ENCODE measurements at regions not wholly inside any gene's neighbourhood (a gene's known extent, or its start where the extent isn't known, plus 50 kb on each side); places are given as distances from the start of the nearest gene placed in this dataset.
A peak's percentile ranks its signal among the peaks of the same experiment; 100 is the strongest.

DNA sequence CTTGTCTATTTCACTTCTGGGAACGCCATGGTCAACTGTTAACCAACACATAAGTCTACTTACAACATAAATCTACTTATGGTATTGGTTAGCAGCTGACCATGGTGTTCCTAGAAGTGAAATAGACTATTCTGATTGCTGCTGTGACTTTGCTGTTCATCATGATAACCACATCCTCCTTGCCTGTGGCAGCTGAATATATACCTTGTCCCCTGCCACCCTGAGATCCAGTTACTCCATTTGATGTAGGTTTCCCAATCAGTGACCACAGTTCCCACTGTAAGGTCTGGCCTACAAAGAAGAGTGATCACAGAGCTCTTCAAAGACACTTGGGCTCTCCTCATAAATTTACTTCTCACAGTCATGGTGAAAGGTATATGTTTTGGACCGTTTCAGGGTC lies 66.8 kb upstream of the ALDH1A3 start:
- no peak for DNase-seq (ENCODE audit: low read depth)

DNA sequence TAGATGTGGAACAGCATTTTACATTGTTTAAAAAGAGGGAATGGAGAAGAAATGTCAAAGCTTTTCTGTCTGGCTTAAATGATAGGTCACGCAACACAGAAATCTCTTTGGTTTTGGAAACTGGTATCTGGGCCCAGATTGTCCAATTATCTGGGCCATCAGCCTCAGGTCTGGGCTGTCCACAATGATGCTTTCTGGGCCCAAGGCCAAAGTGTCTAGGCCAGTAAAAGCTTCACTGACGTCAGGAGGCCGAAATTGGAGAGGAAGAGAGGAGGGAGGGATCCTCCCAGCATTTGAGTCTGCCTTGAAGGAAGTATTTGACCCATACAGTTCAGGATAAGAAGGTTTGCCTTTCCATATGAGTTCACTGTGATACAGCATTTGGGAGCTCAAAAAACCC lies 60.7 kb upstream of the ALDH1A3 start:
- peak; percentile 81 for DNase-seq (ENCODE audit: low read depth)

DNA sequence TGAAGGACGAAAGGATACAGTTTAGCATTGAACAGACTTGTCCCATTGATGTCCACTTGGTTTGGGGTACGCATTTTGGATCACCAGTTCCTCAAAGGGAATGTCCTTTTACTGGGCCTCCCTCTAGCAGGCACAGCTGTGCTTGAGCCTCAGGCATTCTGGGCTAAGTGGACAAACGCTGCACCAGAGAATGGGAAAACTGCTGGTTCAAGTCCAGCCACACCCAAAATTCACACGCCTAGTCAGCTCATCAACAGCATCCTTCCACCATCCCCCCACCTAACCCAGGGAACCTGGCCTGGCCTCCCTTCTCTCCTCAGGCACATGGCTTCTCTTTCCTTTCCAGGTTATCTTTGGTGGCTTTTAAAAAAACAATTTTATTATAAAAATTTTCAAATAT lies 59.1 kb upstream of the ALDH1A3 start:
- peak; percentile 32 for DNase-seq (ENCODE audit: low read depth)

- DNase-seq (ENCODE audit: low read depth), result no peak
These were observed 58.3 kb upstream of the ALDH1A3 start for GRCh38 chr15:100821327-100821726.

- DNase-seq (ENCODE audit: low read depth), result no peak
These were observed 55.4 kb upstream of the ALDH1A3 start for GRCh38 chr15:100824211-100824610.

DNA sequence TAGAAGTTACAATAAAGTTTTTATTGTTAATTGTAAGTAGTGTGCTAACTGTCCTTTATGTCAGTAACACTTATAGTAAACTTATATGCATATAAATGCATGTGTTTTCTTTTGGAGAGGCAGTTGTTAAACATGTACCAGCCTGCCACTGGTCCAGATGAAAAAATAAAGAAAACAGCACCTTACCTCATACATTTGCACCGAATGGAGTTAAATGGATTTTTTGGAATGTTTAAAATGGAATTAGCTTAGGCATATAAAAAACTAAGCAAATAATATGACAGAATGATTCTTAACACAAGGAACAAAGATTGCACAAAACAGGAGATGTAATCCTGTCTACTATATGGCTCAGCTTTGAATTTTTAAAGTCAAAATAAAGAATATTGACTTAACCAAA lies 50.2 kb upstream of the ALDH1A3 start:
- no peak for DNase-seq (ENCODE audit: low read depth)
